D721Med (cell line): ENCODE measurements at regions not wholly inside any gene's neighbourhood (a gene's known extent, or its start where the extent isn't known, plus 50 kb on each side); places are given as distances from the start of the nearest gene placed in this dataset.

Experiments
- DNase-seq: peaks from one replicate; pipeline ENCODE4 v3.0.0; 2011; ENCODE audit warnings: low spot score; ENCODE audit not compliant: insufficient read length
- FAIRE-seq: peaks from 2 replicates; lab custom pipeline; 2011; peaks lifted over from hg19 to GRCh38; lab: Jason Lieb, UNC
- CTCF ChIP-seq: IDR thresholded peaks from 2 replicates; pipeline ENCODE4 v1.5.1; 2012; ENCODE audit warnings: mild to moderate bottlenecking, control low read depth; ENCODE audit not compliant: insufficient read depth; ENCODE audit errors: missing control alignments

- FAIRE-seq: no peak
- no peak for TF ChIP-seq CTCF
- no peak for DNase-seq
Observed at GRCh38 chr13:103218253-103218652, 152.0 kb upstream of the SLC10A2 start.

- no peak for TF ChIP-seq CTCF
- DNase-seq (no peak), FAIRE-seq (no peak)
Observed at GRCh38 chr13:103213152-103213551, 146.9 kb upstream of the SLC10A2 start.

GRCh38 chr13:103210348-103210747 lies 144.1 kb upstream of the SLC10A2 start:
- DNase-seq (no peak), FAIRE-seq (no peak)
- no peak for TF ChIP-seq CTCF

- DNase-seq: no peak
- FAIRE-seq: no peak
- TF ChIP-seq CTCF: no peak
Observed at GRCh38 chr13:103203735-103204330, 137.6 kb upstream of the SLC10A2 start.

GRCh38 chr13:103200118-103200885 lies 134.1 kb upstream of the SLC10A2 start:
- FAIRE-seq (peak; percentile 90), DNase-seq (no peak)
- no peak for TF ChIP-seq CTCF

- no peak for TF ChIP-seq CTCF
- FAIRE-seq (no peak), DNase-seq (no peak)
Observed at GRCh38 chr13:103199380-103200088, 133.3 kb upstream of the SLC10A2 start.

- no peak for FAIRE-seq
Observed at GRCh38 chr13:103196356-103196755, 130.1 kb upstream of the SLC10A2 start.

More at GRCh38 chr13:103196356-103196755, 130.1 kb upstream of the SLC10A2 start:
- TF ChIP-seq CTCF: no peak
- no peak for DNase-seq
